ENCODE measurements at regions not wholly inside any gene's neighbourhood (a gene's known extent, or its start where the extent isn't known, plus 50 kb on each side); places are given as distances from the start of the nearest gene placed in this dataset.

- TF ChIP-seq CTCF (IDR thresholded peaks at IDR 0.05) (no peak), POLR2A (IDR thresholded peaks at IDR 0.05) (no peak), POLR2AphosphoS5 (IDR thresholded peaks at IDR 0.05) (no peak)
These were observed 382.1 kb upstream of the B3GAT1 start for GRCh38 chr11:134794192-134794591.
